T1000 (cell line): ENCODE measurements at regions not wholly inside any gene's neighbourhood (a gene's known extent, or its start where the extent isn't known, plus 50 kb on each side); places are given as distances from the start of the nearest gene placed in this dataset.

Source experiments
- DNase-seq: peaks from one replicate; lab custom pipeline; 2025; ENCODE audit warnings: mixed read lengths; lab: John Stamatoyannopoulos, UW

GRCh38 chr2:173819852-173820251, 145.3 kb downstream of the SP3 start:
- DNase-seq: no peak

- DNase-seq: no peak
These were observed 143.7 kb downstream of the SP3 start for GRCh38 chr2:173821451-173821850.

GRCh38 chr2:173822889-173823542, 142.2 kb downstream of the SP3 start:
- no peak for DNase-seq

- no peak for DNase-seq
These were observed 141.6 kb downstream of the SP3 start for GRCh38 chr2:173823543-173823939.

GRCh38 chr2:173828189-173829142, 136.7 kb downstream of the SP3 start:
- no peak for DNase-seq

- DNase-seq: no peak
These were observed 135.4 kb downstream of the SP3 start for GRCh38 chr2:173829727-173830126.

GRCh38 chr2:173830170-173830569, 135.0 kb downstream of the SP3 start:
- no peak for DNase-seq

- no peak for DNase-seq
These were observed 133.6 kb downstream of the SP3 start for GRCh38 chr2:173831312-173832229.

- DNase-seq: no peak
These were observed 131.0 kb downstream of the SP3 start for GRCh38 chr2:173834141-173834540.

GRCh38 chr2:173835726-173836125, 129.4 kb downstream of the SP3 start:
- no peak for DNase-seq

- DNase-seq: no peak
These were observed 124.1 kb downstream of the SP3 start for GRCh38 chr2:173841110-173841509.

- DNase-seq: no peak
These were observed 121.6 kb downstream of the SP3 start for GRCh38 chr2:173843526-173843925.

GRCh38 chr2:173851141-173851641, 114.0 kb downstream of the SP3 start:
- no peak for DNase-seq

- no peak for DNase-seq
These were observed 111.0 kb downstream of the SP3 start for GRCh38 chr2:173854141-173854540.

GRCh38 chr2:173854840-173855239, 110.3 kb downstream of the SP3 start:
- DNase-seq: peak; percentile 23

GRCh38 chr2:173855661-173856060, 109.5 kb downstream of the SP3 start:
- no peak for DNase-seq
